ENCODE measurements at regions not wholly inside any gene's neighbourhood (a gene's known extent, or its start where the extent isn't known, plus 50 kb on each side); places are given as distances from the start of the nearest gene placed in this dataset.
"Not testable (repeated sequence)": the region's sequence is repeated elsewhere in the genome, so short reads cannot be mapped to it uniquely, and the experiment has no call there.

GRCh38 chr14:59022144-59022543 is 166.3 kb upstream of the DAAM1 start:
- no peaks in the 10 kb centered on the region for H4K20me1 ChIP-seq
- no peak overlapping the region for H3K4me3 ChIP-seq
- H3K27me3 ChIP-seq: no peaks in the 10 kb centered on the region
- H3K4me1 ChIP-seq: no peaks in the 10 kb centered on the region
- H3K9me3 ChIP-seq: no peaks in the 10 kb centered on the region
- no peak overlapping the region for H3K4me2 ChIP-seq
- no peak for TF ChIP-seq Cebpa-rat (IDR thresholded peaks at IDR 0.05)
- H3K36me3 ChIP-seq: no peaks in the 10 kb centered on the region
- H3K27ac ChIP-seq: no peak overlapping the region
- H3K9ac ChIP-seq: no peak overlapping the region

- H3K9me3 ChIP-seq: no peaks in the 10 kb centered on the region
- H4K20me1 ChIP-seq: no peaks in the 10 kb centered on the region
- no peaks in the 10 kb centered on the region for H3K4me1 ChIP-seq
- H3K9ac ChIP-seq: no peak overlapping the region
- H3K4me3 ChIP-seq: no peak overlapping the region
- no peak overlapping the region for H3K27ac ChIP-seq
- no peaks in the 10 kb centered on the region for H3K36me3 ChIP-seq
- no peak for TF ChIP-seq Cebpa-rat (IDR thresholded peaks at IDR 0.05)
- H3K4me2 ChIP-seq: no peak overlapping the region
- H3K27me3 ChIP-seq: no peaks in the 10 kb centered on the region
Measured at GRCh38 chr14:59026081-59026480, 162.4 kb upstream of the DAAM1 start.

GRCh38 chr14:59026640-59027039 is 161.8 kb upstream of the DAAM1 start:
- H3K36me3 ChIP-seq, H4K20me1 ChIP-seq, H3K4me2 ChIP-seq, H3K4me3 ChIP-seq, H3K27ac ChIP-seq, H3K9me3 ChIP-seq, H3K4me1 ChIP-seq, H3K9ac ChIP-seq, H3K27me3 ChIP-seq: not testable (repeated sequence)

GRCh38 chr14:59028476-59029202 is 159.8 kb upstream of the DAAM1 start:
- no peak overlapping the region for H3K4me2 ChIP-seq
- no peaks in the 10 kb centered on the region for H4K20me1 ChIP-seq
- no peaks in the 10 kb centered on the region for H3K9me3 ChIP-seq
- no peak overlapping the region for H3K27ac ChIP-seq
- H3K9ac ChIP-seq: no peak overlapping the region
- no peaks in the 10 kb centered on the region for H3K27me3 ChIP-seq
- H3K4me3 ChIP-seq: no peak overlapping the region
- H3K36me3 ChIP-seq: no peaks in the 10 kb centered on the region
- no peak for TF ChIP-seq Cebpa-rat (IDR thresholded peaks at IDR 0.05)
- peaks cover 6% of the 10 kb centered on the region for H3K4me1 ChIP-seq

- TF ChIP-seq Cebpa-rat (IDR thresholded peaks at IDR 0.05): no peak
- Histone ChIP-seq H3K27me3 (no peaks in the 10 kb centered on the region), H3K4me3 (no peak overlapping the region), H3K27ac (no peak overlapping the region), H3K4me1 (peaks cover 6% of the 10 kb centered on the region), H3K36me3 (no peaks in the 10 kb centered on the region), H4K20me1 (no peaks in the 10 kb centered on the region), H3K9me3 (no peaks in the 10 kb centered on the region), H3K4me2 (peak overlapping the region; percentile 31), H3K9ac (no peak overlapping the region)
Measured at GRCh38 chr14:59032826-59033225, 155.6 kb upstream of the DAAM1 start.

GRCh38 chr14:59036134-59036533 is 152.3 kb upstream of the DAAM1 start:
- no peaks in the 10 kb centered on the region for H3K27me3 ChIP-seq
- no peak overlapping the region for H3K4me3 ChIP-seq
- no peak overlapping the region for H3K9ac ChIP-seq
- H4K20me1 ChIP-seq: no peaks in the 10 kb centered on the region
- no peaks in the 10 kb centered on the region for H3K36me3 ChIP-seq
- peaks cover 6% of the 10 kb centered on the region for H3K4me1 ChIP-seq
- no peak for TF ChIP-seq Cebpa-rat (IDR thresholded peaks at IDR 0.05)
- no peak overlapping the region for H3K4me2 ChIP-seq
- no peak overlapping the region for H3K27ac ChIP-seq
- no peaks in the 10 kb centered on the region for H3K9me3 ChIP-seq

GRCh38 chr14:59037086-59037485 is 151.4 kb upstream of the DAAM1 start:
- Histone ChIP-seq H3K4me1 (peaks cover 6% of the 10 kb centered on the region), H4K20me1 (no peaks in the 10 kb centered on the region), H3K27ac (no peak overlapping the region), H3K36me3 (no peaks in the 10 kb centered on the region), H3K27me3 (no peaks in the 10 kb centered on the region), H3K9ac (no peak overlapping the region), H3K4me2 (no peak overlapping the region), H3K9me3 (no peaks in the 10 kb centered on the region), H3K4me3 (no peak overlapping the region)
- no peak for TF ChIP-seq Cebpa-rat (IDR thresholded peaks at IDR 0.05)

- no peaks in the 10 kb centered on the region for H3K36me3 ChIP-seq
- H3K27ac ChIP-seq: no peak overlapping the region
- peaks cover 4% of the 10 kb centered on the region for H3K4me1 ChIP-seq
- H3K4me3 ChIP-seq: no peak overlapping the region
- no peaks in the 10 kb centered on the region for H3K27me3 ChIP-seq
- no peaks in the 10 kb centered on the region for H3K9me3 ChIP-seq
- H3K9ac ChIP-seq: no peak overlapping the region
- H4K20me1 ChIP-seq: no peaks in the 10 kb centered on the region
- TF ChIP-seq Cebpa-rat (IDR thresholded peaks at IDR 0.05): no peak
- H3K4me2 ChIP-seq: no peak overlapping the region
Measured at GRCh38 chr14:59037620-59038019, 150.8 kb upstream of the DAAM1 start.

- H4K20me1 ChIP-seq: no peaks in the 10 kb centered on the region
- H3K27ac ChIP-seq: no peak overlapping the region
- H3K4me3 ChIP-seq: no peak overlapping the region
- H3K4me2 ChIP-seq: no peak overlapping the region
- H3K9me3 ChIP-seq: no peaks in the 10 kb centered on the region
- H3K36me3 ChIP-seq: no peaks in the 10 kb centered on the region
- no peak overlapping the region for H3K9ac ChIP-seq
- TF ChIP-seq Cebpa-rat (IDR thresholded peaks at IDR 0.05): no peak
- no peaks in the 10 kb centered on the region for H3K27me3 ChIP-seq
- H3K4me1 ChIP-seq: no peaks in the 10 kb centered on the region
Measured at GRCh38 chr14:59038746-59039145, 149.7 kb upstream of the DAAM1 start.

GRCh38 chr14:59041308-59041707 is 147.2 kb upstream of the DAAM1 start:
- TF ChIP-seq Cebpa-rat (IDR thresholded peaks at IDR 0.05): no peak
- no peaks in the 10 kb centered on the region for H3K36me3 ChIP-seq
- no peak overlapping the region for H3K27ac ChIP-seq
- no peaks in the 10 kb centered on the region for H3K9me3 ChIP-seq
- H3K4me3 ChIP-seq: no peak overlapping the region
- H3K4me2 ChIP-seq: no peak overlapping the region
- no peaks in the 10 kb centered on the region for H3K27me3 ChIP-seq
- H4K20me1 ChIP-seq: no peaks in the 10 kb centered on the region
- no peak overlapping the region for H3K9ac ChIP-seq
- no peaks in the 10 kb centered on the region for H3K4me1 ChIP-seq

GRCh38 chr14:59044707-59045106 is 143.8 kb upstream of the DAAM1 start:
- Histone ChIP-seq H3K36me3 (no peaks in the 10 kb centered on the region), H3K27ac (no peak overlapping the region), H3K4me1 (no peaks in the 10 kb centered on the region), H3K4me3 (no peak overlapping the region), H3K9ac (no peak overlapping the region), H3K27me3 (no peaks in the 10 kb centered on the region), H3K9me3 (no peaks in the 10 kb centered on the region), H4K20me1 (no peaks in the 10 kb centered on the region), H3K4me2 (no peak overlapping the region)
- no peak for TF ChIP-seq Cebpa-rat (IDR thresholded peaks at IDR 0.05)
